ENCODE measurements at regions not wholly inside any gene's neighbourhood (a gene's known extent, or its start where the extent isn't known, plus 50 kb on each side); places are given as distances from the start of the nearest gene placed in this dataset.

DNA sequence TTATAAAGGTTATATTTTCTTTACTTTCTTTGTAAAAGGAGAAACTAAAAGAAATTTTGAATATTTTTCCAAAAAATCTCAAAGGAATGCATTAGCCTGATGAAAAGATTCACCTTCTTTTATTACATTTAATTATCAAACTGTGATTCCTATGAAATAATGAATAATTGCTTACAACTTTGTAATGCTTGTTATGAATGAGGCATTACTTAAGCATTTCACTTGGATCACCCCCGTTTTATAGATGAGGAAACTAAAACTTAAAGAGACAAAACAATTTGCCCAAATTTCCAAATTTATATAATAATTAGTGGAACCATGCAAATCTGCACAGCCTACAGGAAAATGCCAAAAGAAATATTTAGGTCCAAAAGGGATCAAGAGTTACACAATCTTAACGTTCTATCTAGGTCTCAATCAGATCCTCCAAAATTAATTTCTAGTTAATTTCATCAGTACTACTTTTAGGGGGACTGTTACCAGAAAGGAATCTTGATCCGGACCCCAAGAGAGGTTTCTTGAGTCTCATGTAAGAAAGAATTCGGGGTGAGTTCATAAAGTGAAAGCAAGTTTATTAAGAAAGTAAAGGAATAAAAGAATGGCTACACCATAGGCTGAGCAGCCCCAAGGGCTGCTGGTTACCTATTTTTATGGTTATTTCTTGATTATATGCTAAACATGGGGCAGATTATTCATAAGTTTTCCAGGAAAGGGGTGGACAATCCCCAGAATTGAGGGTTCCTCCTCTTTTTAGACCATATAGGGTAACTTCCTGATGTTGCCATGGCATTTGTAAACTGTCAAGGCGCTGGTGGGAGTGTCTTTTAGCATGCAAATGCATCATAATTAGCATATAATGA lies 288.0 kb downstream of the ADGB start:
- no peak for ATAC-seq
- no peak for DNase-seq (ENCODE audit: low spot score)

DNA sequence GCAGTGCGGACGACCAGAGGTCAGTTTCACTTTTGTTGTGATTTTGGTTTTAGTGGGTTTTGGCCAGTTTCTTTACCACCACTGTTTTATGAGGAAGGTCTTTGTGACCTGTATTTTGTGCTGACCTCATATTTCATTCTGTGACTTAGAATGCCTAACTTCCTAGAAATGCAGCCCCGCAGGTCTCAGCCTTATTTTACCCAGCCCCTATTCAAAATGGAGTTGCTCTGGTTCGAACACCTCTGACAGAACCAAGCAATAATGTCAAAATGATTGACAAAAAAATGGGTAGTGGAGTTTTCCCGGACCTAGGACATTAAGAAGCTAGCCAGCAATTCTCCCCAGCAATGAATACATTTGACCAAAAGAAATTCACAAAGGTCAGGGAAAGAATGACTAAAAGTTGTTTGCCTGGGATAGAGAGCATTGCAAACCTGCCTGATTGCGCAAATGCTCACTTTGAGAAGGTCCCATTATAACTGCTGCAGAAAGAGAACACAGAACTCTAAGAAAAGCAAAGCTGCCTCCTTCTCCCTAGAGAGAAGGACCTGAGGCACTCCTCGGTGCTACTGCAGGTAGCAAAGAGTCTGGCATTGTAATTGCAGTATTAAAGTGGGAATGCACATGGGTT lies 288.8 kb downstream of the ADGB start:
- ATAC-seq (peak; percentile 36), DNase-seq (ENCODE audit: low spot score) (no peak)

DNA sequence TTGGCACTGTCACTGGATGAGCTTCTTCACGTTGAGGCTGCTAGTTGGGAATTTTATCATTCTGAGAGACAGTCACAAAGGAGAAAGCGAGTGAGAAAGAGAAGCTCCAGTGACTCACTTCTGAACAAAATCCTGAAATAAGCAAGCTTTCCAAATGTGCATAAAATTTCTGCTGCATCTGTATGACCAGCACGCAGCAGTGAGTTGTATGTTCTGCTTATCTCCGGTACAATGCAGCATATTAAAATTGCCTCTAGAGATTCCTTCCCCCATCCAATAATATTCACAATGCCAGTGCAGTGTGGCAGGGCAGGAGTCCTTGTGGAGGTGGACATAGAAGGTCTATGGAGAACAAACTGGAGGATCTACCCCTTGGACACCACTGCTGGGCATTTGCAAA lies 290.5 kb downstream of the ADGB start:
- ATAC-seq (no peak), DNase-seq (ENCODE audit: low spot score) (no peak)

DNA sequence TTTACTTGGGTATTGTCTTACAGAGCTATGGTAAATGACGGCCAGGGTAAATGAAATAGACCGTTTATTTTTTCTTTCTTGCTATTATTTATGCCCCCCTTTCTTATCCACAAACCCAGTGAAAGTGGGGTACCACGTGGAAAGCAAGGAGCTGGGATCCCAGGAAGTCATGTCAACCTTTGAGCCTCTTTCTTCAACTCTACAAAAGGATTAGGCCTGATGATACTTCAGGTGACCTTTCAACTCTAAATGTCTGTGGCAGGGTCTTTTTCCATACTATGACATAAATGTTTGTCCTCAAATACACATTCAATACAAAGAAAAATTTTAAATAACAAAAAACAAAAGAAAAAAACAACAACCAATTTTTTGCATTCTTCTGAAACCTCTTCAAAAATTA lies 291.4 kb downstream of the ADGB start:
- DNase-seq (ENCODE audit: low spot score) (no peak), ATAC-seq (no peak)

DNA sequence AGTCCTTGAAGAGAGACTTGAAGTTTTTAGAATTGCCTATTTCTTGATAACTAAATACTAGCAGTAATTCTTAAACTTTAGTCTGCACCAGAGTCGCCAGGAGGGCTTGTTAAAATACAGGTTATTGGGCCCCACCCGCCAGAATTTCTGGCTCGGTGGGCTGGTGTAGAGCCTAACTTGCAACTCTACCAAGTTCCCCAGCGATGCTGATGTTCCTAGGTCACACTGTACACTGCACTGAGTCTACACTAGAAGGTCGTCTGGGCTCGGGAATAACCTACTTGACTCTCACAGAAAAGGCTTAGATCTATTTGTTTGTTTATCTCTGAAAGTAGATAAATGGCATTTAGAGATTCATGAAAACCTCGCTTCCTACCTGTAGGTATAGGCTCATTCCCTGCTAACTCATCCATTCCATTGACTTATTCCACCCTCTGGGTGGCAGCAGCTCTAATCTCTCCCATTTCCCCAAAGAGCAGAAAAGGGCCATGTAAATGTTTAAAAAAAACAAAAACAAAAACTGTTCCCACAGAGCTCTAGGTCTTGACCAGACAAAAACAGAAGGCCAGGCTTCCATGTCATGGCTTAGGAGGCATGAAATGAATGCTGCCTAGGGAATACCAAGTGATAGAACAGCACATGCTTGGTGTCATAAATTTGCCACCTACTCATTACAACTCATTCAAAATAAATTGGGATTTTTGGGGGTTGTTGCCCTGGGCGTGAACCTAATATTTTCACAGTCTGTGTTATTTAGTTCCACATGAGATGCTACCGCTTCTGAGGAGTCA lies 292.1 kb downstream of the ADGB start:
- DNase-seq (ENCODE audit: low spot score) (no peak), ATAC-seq (no peak)

DNA sequence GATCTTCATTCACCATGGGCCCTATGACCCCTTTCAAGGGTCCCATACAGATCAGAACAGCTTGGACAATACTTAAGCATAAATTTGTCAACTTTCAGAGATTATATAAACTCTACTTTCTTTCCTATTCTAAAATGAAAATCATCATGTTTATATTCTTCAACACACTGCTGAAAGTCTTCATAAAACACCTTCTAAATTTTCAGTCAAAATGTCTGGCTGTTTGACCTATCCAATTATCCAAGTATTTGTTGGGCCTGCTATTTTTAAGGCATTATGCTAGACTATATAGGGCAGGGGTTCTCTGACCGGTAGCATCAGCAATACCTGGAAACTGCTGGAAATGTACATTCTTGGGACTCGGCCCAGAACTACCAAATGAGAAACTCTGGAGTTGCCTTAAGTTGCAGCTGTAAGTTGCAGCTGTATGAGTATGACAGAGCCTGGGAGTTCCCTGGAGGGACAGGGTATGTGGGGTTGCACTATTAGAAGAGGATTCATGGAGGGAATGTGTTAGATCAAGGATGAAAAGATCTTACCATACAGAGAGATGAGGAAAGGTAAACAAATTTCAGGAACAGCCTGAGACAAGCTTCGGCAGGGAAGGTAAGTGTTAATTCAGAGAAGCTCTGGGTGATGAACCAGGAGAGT lies 293.0 kb downstream of the ADGB start:
- ATAC-seq = no peak
- no peak for DNase-seq (ENCODE audit: low spot score)

DNA sequence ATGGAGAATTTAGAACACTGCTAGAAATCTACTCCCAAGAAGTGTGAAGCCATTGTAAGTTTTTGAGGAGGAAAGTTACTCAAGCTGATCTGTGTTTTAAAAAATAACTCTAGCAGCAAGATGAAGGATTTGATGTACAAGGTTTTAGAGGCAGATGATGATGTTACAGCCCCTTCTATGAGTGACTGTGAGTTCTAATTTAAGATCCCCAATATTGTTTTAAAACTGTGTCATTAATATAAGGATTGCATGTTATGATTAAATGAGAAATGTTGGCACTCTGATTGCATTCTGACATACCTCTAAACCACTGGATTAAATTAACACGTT lies 293.5 kb downstream of the ADGB start:
- no peak for DNase-seq (ENCODE audit: low spot score)
- ATAC-seq = no peak

DNA sequence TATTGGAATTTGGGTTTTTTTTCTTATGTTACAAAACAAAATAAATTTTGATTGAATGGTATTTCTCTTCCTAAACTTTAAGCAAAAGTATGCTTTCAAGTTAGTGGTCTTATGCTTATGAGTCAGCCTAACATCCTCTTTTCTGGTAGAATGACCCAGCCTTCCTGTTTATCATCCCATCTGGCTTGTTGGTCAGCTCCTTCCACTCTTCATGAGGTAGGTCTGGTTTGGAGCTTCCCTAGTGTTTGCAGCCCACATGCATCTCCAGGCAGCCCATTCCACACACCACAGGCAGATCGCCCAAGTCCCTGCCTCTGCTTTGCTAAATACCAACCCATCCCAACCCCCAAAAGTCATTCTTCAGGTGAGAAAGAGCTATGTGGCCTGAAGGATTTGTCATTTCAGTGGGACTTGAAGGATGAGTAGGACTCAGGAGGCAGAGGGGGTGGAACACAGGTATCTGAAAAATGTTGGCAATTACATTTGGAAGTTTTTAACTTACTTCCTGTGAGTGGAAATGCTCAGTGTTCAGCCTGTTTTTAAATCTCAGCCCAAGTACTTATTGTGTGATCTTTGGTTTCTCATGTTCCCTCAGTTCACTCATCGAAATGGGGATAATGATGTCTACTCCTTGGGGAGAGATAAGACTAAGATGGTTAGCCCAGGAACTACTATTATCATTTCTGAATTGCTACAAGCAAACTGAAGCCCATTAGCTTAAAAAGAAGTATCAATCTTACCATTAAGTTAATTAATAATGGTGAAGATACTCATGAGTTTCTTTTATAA lies 294.0 kb downstream of the ADGB start:
- DNase-seq (ENCODE audit: low spot score) = no peak
- no peak for ATAC-seq

DNA sequence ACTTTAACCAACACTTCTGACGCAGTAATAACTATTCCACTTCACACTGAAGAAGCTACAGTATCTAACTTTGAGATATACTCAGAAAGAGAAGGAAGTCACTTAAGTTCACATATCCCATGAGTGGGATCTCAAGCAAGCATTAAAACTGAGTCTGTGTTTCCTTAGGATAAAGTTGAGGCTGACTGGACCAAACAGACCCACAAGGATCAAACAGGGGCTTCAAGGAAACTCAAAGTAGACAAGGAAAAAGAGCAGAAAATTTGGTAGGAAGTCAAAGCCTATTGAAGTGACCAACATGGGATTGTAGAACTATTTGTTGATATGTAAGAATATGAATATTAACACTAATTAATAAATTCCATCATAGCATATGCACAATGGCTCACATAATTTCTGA lies 294.9 kb downstream of the ADGB start:
- no peak for DNase-seq (ENCODE audit: low spot score)
- no peak for ATAC-seq

DNA sequence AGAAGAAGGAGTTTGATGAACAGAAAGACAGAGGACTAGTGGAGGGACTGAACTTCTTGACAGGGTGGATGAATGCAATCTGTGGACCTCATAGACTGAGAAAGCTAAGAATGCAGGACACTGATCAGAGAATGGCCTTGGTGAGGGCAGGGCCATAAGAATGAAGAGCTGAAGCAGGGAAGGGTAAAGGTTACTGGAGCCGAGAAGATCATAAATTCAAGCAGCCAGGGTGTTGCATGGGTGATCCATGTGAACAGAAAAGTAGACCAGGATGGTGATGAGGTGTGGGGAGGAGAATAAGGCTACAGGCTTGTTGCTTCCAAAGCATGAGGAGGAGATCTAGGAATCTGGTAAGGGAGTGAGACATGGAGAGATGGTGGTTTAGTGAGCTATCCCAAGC lies 295.9 kb downstream of the ADGB start:
- DNase-seq (ENCODE audit: low spot score) (no peak), ATAC-seq (no peak)

DNA sequence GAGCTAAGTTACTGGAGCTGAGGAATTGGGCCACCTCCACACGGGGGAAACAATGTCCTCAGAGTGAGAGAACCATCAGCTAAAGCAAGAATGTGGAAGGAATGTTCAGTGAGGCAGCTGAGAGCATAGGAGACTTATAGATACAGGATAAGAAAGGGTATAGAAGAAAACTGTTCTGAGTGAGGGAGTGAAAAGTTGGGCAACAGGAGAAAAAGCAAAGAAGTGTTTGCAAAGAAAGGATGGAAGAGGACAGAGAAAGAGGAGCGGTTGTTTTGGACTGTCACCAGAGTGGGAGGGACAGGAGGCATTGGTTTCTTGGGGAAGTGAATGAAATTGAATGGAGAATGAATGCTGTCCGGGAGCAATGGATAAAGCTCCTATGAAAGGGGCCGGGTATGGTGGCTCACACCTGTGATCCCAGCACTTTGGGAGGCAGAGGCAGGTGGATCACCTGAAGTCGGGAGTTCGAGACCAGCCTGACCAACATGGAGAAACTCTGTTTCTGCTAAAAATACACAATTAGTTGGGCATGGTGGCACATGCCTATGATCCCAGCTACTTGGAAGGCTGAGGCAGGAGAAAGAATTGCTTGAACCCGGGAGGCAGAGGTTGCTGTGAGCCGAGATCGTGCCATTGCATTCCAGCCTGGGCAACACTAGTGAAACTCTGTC lies 296.5 kb downstream of the ADGB start:
- ATAC-seq = no peak

DNA sequence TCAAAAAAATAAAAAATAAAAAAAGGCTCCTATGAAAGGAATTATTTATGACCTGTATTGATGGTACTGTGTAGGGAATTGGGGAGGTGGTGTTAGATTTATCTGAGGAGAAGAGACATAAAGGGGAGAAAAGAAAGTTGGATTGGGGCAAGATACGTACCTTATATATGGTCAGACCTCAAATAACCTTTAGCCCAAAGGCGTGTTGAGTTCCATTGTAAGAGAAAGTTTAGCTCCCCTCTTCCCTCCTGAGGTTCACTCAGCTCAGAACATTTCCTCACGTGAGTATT lies 296.9 kb downstream of the ADGB start:
- no peak for DNase-seq (ENCODE audit: low spot score)
- no peak for ATAC-seq

More for the DNA sequence above, 296.5 kb downstream of the ADGB start:
- DNase-seq (ENCODE audit: low spot score) = no peak

DNA sequence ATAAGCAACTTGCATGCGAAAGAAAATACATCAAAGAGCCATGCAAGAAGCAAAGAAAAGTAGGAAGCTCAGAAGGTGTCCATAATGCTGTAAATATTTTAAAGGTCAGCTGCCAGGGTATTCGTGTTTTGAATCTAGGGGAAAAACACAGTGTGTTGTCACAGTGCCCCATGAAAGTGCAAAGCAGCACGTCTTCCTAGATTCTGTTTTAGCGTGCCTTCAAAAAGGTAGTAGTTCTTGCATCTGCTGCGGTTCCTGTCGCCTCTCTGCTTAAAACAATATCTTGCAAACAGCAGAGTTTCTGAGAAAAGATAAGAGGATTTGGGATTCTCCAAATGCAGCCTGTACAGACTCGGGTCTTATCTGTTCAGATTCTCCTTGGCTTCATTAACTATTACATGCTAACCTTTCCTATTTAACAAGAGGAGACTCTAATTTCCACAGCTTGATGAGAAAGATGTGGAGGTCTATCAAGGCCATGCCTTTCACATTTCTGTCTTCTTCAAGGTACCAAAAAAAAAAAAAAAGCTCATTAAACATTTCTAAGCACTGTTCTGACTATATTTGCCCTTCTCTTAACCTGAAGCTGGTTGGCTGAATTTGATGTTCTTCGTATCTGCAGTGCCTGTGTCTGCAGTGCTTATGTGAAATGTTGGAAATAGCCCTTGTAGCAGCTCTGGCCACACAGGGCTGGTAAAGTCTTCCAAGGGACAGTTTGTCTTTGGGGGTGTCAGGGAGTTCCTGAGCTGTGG lies 297.5 kb downstream of the ADGB start:
- no peak for DNase-seq (ENCODE audit: low spot score)
- ATAC-seq = no peak

DNA sequence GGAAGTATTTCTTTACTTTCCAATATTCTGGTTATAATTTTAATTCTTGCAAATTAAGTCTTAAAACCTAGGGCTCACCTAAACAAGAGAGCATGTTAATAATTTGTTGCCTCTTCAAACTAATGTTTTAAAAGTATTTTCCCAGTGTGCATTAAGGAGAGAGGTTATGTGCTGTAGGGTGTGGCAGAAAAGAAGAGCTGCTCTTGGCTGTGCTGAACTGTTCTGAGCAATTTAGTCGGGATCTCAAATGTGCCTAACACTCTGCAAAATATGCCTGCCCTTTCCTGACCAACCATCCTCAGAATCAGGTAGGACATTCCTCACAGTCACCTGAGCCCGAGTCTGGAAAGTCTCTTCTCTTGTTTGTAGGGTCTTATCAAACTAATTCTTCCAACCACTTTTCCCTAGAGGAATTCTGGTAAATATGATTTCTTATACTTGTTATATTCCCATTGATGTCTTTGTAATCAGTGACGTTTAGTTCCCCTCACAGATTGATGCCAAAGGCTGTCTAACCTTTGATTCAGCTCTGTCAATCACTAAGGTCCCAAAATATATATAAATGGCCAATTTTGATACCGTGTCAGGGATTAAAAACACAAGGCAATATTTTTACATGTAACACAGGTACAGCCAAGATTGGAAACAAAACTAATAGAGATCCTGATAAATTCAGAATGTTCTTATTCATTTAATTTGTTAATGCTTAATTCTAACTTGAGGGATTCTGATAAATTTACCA lies 298.4 kb downstream of the ADGB start:
- ATAC-seq (no peak), DNase-seq (ENCODE audit: low spot score) (no peak)

DNA sequence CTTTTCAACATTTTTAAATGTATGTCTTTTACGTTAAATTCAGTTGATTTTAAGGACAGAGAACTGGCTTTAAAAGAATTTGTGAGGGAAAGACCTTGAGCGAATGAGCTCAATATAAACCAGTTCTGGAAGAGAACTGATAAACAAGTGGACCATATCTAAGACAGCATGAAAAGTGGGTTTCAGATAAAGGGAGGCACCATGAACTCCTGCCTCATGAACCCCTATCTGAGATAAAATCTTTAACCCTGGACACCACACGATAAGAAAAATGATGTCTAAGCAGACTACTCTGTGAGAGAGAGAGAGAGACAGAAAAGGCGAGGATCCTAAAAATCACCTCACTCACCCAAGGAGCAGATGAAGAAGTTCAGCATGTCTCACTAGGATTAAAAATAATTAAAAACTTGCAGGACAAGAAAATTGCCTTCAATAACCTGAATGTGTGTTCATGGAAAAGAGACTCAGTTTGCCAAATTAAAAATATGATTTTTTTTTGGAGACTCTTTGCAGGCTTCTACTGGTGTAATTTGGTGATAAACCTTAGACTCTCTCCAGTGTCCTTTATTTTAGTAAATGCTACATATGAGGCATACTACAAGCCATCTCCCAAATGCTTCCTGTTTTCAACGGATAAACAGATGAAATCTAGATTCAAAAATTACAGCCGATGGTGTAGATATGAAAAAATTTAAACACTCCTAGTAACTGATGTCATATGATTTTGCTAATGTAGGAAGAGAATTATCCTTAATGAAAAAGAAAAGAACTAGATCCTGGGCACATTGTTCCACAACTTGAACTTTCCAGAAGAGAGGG lies 299.5 kb downstream of the ADGB start:
- no peak for ATAC-seq

DNA sequence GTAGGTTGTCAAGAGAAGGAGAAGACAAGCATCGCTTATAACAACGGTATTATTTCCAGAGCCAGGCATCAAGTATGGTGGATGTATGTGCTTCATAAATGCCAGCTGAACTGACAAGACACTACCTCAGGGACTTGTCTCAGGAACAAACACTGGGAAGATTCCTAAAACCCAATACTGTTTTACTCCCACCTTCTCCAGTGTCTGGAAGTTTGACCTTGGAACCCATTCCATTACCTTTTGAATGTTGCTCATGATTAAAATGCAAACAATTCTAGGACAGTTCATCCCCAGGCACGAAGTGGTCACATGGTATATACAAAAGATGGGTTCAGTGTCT lies 300.1 kb downstream of the ADGB start:
- ATAC-seq (no peak), DNase-seq (ENCODE audit: low spot score) (no peak)

More for the DNA sequence above, 299.5 kb downstream of the ADGB start:
- DNase-seq (ENCODE audit: low spot score) = no peak

DNA sequence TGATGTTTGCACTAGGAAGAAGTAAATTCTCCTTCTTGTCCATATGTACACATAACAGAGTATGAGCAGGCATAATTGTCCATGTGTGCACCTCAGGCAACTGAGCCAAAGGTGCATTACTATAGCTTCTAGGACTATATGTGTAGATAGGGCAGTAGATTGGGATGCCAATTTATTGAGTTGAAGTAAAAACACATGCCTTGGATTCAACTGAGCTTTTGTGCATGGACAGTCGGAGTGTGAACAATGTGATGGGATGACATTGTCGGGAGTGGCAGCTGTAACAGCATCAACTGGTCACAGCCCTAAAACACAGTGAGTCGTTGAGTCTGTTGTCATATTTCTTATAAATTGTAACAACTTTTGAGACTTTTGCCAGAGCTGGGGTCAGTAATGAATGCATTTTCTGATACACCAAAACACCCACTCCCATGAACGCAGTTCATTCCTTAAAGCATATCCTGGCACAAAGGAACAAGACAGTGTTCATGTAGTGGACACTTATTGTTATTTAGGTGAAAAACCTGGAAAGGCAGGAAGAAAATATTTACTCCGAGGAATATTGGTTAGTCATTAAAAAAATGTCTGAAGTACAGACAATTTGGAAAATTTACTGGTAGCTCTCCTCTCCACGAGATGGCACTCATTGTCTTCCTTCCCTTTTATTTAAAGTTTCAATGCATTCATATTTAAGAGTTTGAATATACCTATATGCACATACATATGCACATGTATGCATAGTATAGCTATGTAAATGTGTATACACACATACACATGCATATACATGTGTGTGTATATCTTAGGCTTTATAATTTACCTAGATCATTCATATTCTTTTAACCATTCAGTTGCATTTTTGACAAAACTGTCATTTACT lies 302.0 kb upstream of the STXBP5 start:
- ATAC-seq = no peak

More for the DNA sequence above, 302.0 kb upstream of the STXBP5 start:
- no peak for DNase-seq (ENCODE audit: low spot score)

Measured in left lobe of liver (tissue), 2 donors.